ENCODE measurements at regions not wholly inside any gene's neighbourhood (a gene's known extent, or its start where the extent isn't known, plus 50 kb on each side); places are given as distances from the start of the nearest gene placed in this dataset.

DNA sequence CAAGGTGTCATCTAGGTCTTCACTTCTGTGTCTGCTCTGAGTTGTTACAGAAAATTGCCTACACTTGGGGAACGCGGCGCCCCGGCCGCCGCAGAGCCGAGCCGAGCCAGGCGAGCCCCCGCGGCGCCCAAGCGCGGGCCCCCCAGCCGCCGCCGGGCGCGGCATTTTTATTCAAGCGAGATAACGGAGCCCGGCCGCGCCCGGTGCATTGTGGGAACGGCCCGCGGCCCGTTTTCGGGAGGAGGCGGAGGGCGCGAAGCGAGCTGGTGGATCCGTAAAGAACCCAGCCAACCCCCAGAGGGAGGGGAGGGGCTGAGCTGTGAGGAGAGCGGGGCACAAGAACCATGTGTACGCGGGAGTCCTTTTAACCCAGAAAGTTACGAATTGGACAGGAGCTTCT, 191.8 kb downstream of the FTCDNL1 start:
- TF ChIP-seq, protein P1, sequence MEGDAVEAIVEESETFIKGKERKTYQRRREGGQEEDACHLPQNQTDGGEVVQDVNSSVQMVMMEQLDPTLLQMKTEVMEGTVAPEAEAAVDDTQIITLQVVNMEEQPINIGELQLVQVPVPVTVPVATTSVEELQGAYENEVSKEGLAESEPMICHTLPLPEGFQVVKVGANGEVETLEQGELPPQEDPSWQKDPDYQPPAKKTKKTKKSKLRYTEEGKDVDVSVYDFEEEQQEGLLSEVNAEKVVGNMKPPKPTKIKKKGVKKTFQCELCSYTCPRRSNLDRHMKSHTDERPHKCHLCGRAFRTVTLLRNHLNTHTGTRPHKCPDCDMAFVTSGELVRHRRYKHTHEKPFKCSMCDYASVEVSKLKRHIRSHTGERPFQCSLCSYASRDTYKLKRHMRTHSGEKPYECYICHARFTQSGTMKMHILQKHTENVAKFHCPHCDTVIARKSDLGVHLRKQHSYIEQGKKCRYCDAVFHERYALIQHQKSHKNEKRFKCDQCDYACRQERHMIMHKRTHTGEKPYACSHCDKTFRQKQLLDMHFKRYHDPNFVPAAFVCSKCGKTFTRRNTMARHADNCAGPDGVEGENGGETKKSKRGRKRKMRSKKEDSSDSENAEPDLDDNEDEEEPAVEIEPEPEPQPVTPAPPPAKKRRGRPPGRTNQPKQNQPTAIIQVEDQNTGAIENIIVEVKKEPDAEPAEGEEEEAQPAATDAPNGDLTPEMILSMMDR (IDR thresholded peaks at IDR 0.05; ENCODE audit: low read depth, low read length, missing control alignments): no peak
- DNase-seq (ENCODE audit: extremely low read depth, low read depth): no peak
- H3K4me3 ChIP-seq (replicated peaks; ENCODE audit: low read depth, low read length): peak overlapping the region; percentile 15; the same call in 1 of the 2 replicates

DNA sequence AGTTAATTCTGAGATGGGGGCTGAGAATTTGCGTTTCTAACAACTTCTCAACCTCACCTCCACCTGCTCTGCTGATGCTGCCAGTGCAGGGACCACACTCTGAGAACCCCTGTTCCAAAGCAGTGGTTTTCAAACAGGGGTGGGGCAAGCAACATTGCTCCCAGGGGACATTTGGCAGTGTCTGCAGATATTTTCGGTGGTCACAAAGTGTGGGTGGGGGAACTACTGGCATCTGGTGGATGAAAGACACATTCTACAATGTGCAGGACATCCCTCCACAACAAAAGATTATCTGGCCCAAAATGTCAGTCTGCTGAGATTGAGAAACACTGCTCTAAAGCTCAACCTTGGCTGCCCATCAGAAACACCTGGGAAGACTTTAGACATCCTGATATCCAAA, 188.7 kb upstream of the SATB2 start:
- no peak for DNase-seq (ENCODE audit: extremely low read depth, low read depth)
- TF ChIP-seq, protein P1 (IDR thresholded peaks at IDR 0.05; ENCODE audit: low read depth, low read length, missing control alignments): no peak
- no peak overlapping the region for H3K4me3 ChIP-seq (replicated peaks; ENCODE audit: low read depth, low read length)

DNA sequence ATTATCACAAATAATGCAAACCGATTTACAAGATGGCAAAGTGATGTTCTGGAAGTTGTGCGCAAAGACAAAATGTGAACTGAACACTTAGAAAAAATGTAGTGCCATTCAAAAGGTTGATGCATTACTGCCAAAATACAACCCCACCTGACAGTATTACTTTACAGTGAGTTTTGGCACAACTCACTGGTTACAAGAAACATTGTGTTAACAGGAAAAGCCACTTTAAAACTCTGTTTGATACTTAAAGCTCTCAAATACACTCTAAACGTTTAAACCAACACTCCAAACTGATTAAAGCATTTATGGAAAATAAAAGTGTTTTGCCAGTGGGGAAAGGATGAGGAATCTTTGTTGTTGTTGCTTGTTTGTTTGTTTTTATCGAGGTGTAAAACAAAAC, 173.4 kb upstream of the SATB2 start:
- TF ChIP-seq, protein P1 (IDR thresholded peaks at IDR 0.05; ENCODE audit: low read depth, low read length, missing control alignments): no peak
- no peak overlapping the region for H3K4me3 ChIP-seq (replicated peaks; ENCODE audit: low read depth, low read length)

DNA sequence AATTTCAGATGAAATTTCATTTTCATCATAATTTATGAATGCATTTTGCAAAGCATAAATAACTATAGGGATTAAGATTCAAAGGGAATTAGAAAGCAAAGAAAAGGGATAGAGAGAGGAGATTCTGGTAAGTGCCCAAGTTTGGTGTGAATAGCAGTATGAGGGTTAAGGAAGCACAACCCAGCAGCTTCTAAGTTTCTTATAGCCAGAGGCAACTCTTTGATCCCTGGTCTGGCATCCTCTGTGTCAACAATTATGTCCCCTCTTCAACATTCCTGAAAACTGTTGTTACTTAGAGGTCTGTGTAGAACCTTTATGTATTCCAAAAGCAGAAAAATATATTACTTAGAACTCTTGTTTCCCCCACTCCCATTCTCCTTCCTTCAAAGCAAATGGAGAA, 171.6 kb upstream of the SATB2 start:
- H3K4me3 ChIP-seq (replicated peaks; ENCODE audit: low read depth, low read length): no peak overlapping the region
- TF ChIP-seq, protein P1 (IDR thresholded peaks at IDR 0.05; ENCODE audit: low read depth, low read length, missing control alignments): no peak
- DNase-seq (ENCODE audit: extremely low read depth, low read depth): no peak

More for the DNA sequence above, 173.4 kb upstream of the SATB2 start:
- no peak for DNase-seq (ENCODE audit: extremely low read depth, low read depth)

DNA sequence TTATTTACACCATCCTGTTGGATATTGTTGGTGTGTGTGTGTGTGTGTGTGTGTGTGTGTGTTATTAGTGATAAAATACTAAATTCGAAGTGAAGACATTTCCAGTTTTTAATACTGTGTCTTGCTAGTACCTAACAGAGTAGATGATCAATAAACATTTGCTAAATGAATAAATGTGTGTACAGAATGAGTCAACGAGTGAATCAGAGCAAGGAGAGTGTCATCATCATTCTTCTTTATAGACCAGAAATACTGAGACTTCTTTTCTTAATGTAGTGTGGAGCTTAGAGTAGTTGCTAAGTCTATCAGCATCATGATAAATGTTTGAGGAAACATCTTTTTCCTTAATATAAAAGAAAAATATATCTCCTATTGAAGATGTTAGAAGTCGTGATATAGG, 169.7 kb upstream of the SATB2 start:
- no peak for DNase-seq (ENCODE audit: extremely low read depth, low read depth)
- TF ChIP-seq, protein P1 (IDR thresholded peaks at IDR 0.05; ENCODE audit: low read depth, low read length, missing control alignments): no peak
- H3K4me3 ChIP-seq (replicated peaks; ENCODE audit: low read depth, low read length): no peak overlapping the region

DNA sequence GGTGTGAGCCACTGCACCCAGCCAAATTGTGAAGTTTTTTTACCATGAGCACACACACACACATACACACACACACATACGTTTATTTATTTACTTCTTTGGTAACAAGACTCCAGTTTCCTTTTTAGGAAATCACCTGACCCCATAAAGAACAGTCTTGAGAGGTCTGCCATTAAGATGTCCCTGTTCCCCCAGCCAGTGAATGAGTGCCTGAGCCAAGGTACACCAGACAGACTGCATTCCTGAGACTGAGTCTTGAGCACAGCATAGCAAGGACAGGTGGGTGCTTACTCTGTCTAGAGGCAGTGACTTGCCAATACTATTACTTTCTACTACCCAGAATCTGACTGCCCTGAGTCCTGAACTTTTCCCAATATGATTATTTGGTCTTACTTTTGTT, 167.2 kb upstream of the SATB2 start:
- no peak for DNase-seq (ENCODE audit: extremely low read depth, low read depth)
- TF ChIP-seq, protein P1 (IDR thresholded peaks at IDR 0.05; ENCODE audit: low read depth, low read length, missing control alignments): no peak
- no peak overlapping the region for H3K4me3 ChIP-seq (replicated peaks; ENCODE audit: low read depth, low read length)

DNA sequence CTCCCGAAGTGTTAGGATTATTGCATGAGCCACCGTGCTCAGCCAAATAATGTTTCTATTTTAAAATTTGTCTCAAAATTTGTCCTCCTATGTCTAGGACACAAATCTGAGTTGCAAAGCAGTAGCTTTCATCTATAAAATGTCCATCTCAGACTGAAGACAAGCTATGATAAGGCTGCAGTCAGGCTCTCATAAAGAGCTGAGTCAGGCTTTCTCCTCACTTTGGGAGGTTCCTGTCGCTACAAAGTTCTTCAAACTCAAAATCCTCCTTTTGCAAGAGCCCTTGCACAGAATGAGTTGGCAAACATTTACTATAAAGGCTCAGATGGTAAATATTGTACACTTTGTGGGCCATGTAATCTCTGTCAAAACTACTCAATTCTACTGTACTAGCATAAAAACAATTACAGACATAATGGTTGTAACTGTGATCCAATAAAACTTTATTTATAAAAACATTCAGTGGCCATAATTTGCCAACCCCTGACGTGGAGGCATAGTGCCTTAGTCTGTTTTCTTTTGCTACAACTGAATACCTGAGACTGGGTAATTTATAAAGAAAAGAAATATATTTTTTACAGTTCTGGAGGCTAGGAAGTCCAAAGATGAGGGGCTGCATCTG, 154.9 kb upstream of the SATB2 start:
- TF ChIP-seq, protein P1 (IDR thresholded peaks at IDR 0.05; ENCODE audit: low read depth, low read length, missing control alignments): no peak
- no peak overlapping the region for H3K4me3 ChIP-seq (replicated peaks; ENCODE audit: low read depth, low read length)
- no peak for DNase-seq (ENCODE audit: extremely low read depth, low read depth)
